ENCODE measurements at regions not wholly inside any gene's neighbourhood (a gene's known extent, or its start where the extent isn't known, plus 50 kb on each side); places are given as distances from the start of the nearest gene placed in this dataset.

- TF ChIP-seq CTCF (IDR thresholded peaks at IDR 0.05) (no peak), POLR2A (IDR thresholded peaks at IDR 0.05) (no peak)
These were observed 113.6 kb upstream of the SEM1 start for GRCh38 chr7:96823274-96823673.
